ENCODE measurements at regions not wholly inside any gene's neighbourhood (a gene's known extent, or its start where the extent isn't known, plus 50 kb on each side); places are given as distances from the start of the nearest gene placed in this dataset.
"Not testable (repeated sequence)": the region's sequence is repeated elsewhere in the genome, so short reads cannot be mapped to it uniquely, and the experiment has no call there.

DNA sequence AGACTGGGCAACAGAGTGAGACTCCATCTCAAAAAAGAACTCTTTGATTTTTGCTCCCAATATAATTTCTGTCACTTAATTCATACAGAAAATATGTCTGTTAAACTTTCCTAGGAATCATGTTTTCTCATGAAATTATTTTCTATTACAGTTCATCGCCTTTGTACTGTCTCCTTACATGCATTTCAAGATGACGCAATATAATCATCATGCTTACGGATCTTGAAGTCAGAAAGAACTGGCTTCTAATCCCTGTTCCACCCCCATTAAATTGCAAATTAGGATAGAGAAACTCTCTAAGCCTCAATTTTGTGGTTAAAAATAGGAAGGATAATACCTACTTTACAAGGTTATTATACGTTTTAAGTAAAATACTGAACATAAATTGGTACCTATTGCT lies 467.6 kb upstream of the SMIM21 start:
- no peak for DNase-seq

DNA sequence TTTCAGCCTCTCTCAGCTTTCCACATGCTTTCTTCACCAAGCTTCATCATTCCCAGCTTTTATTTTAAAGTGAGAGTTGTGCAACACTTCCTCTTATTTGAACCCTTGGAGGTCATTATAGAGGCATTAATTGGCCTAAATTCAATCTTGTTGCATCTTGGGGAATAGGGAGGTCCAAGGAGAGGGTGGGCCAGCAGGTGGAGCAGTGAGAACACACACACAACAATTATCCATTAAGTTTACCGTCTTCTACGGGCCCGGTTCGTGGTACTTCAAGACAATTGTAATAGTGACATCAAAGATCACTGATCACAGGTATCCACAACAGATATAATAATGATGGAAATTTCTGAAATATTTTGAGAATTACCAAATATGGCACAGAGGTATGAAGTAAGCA lies 457.2 kb upstream of the SMIM21 start:
- DNase-seq: no peak

DNA sequence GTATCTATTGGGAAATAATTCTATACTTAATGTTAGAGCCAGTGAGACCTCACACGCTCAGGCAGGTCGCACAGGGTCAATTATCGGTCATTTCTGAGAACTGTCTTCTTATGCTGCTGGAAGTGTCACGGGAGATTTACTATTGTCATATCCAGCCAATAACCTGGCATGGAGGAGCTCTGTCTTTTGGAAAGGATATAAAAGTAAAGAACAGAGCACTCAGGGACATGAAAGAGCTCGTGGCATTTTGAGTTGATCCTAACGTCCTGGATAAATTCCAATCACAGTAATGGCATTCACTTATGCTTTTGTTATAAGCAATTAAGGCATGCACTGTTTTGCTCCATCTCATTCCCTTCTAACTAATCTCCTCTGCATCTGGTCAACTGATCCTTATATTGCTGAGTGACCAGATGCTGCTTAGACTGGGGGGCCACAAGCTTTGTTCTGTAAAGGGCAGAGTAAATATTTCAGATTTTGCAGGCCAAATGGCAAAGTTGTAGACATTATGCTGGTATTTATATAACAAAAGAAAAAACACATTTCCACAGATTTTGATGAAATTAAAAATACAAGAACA lies 453.5 kb upstream of the SMIM21 start:
- no peak for DNase-seq

DNA sequence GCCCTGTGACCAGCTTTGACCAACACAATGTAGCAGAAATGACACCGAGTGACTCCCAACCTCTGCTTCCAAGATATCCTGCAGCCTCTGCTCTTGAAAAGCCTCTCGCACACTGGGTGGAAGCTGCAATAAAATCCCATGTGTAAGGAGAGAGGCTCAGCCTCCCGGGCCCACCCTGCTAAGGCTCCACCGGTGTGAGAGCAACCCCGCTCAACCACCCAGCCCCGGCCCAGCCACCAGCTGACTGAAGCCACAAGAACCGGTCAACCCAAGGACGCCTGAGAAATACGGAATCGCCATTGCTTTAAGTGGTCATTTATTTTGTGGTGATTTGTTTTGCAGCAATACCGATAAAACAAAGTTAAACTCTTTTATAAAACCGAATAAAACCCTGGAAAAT lies 452.8 kb upstream of the SMIM21 start:
- DNase-seq: no peak

DNA sequence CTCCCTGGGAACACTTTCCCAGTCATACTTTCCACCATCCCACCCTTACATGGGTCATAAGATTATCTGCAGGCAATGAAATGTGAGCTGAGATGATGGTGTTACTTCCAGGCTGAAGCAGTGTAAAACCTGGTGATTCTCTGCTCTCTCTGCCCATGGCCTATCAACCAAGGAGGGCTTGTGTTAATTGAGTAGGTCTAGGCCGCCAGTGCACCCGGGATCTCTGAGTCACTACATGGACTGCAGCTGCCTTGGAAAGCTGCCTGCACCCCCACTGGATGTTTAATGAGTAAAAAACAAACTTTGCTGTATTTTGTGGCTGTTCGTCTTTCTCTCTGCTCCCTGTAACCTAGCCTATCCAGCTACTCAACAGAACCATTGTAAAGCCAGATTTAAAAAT lies 451.7 kb upstream of the SMIM21 start:
- DNase-seq: no peak

DNA sequence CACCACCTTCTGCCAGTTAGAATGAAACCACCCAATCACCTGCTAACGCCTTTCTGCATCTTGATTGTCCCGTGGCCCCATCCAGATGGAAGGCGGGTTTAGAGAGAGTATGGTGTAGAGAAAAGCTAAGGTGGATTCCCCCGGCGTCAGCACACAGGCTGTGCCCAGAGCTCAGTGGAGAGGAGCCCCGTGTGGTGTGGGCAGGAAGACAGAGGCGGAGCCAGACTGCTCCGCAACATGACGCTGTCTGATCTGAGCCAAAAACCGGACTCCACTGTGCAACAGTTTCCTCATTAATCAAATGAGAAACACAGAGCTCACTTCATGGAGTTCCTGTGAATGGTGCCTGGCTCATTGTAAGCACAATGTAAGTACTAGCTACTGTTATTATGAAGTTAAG lies 448.1 kb upstream of the SMIM21 start:
- DNase-seq: no peak

DNA sequence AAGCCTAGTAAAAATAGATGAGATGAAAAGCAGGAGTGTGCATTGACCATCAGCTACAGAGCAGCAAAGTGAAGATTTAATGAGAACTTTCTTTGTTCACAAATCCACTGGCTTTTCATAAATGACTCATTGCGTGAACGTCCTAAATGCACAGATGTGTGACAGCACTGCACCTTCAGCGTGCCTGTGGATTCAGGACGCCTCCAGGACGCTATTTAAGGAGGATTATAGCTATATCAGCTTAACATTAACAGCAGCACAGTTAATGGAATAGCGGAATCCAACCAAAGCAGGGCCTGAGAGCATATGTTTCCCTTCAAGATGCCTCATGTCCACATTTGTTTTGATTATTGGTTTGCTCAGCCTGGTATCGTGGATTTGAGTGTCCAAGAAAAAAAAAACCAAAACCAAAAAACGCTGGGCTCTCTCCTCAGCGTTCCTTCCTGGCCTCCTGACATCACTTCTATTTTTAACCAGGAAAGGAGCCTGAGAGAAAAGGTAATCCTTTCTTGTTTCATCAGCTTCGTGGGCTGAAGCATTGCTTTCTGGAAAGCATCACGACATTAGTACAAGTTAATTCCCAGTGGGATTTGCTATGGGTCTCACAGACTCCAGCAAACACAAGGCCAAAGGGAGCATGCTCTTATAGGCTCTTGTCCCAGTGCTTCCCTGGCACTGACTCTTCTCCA lies 447.0 kb upstream of the SMIM21 start:
- DNase-seq: no peak

DNA sequence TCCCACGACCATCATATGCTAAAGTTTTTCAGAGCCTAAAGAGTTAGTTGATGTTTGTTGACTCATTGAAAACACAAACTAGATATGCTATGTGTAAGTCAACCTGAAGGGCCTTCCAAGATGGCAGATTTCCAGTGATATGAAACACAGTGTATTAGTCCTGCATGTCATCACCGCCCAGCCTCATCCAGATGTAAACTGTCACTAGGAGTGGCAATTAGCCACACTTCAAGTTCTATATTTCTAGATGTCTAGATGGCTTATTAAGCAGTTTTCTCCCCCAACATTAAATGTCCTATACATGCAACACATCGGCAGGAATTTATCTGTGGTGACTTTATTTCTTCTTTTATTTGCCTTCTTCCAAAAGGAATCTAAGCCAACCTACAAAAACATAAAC lies 444.1 kb upstream of the SMIM21 start:
- DNase-seq: no peak

DNA sequence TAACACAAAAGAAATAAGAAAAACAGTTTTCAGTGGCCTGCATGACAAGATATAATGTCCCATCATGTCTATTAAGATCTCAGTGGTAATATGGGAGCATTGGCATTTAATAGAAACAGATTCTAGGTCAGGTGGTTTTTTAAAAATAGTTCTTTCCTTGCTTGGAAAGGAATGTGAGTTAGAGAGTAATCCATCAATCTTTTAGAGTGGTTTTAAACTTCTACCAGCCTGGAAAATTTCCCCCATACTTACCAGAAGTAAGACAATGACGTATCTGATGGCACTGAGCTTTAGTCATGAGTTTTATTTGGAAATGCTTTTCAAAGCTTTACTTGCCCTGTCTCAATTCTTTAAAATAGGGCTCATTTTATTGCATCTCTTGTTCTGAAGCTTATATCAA lies 441.7 kb upstream of the SMIM21 start:
- DNase-seq: no peak

DNA sequence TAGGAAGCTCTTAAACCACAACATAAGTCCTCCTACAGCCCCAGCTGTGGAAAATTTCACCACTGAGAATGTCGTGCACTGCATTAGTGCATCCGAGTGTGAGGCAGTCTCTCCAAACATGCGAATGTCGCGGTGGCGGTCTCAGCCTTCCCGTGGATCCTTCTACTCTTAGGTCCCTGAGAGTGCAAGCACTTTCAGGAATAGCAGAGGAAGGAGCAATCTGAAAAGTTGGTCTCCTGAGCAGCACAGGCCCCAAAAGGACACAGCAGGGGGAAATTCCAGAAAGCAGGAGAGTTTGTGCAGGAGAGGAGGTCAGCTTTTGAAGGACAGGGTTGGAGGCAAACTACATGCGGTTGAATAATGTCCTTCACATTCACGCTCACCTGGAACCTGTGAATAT lies 440.5 kb upstream of the SMIM21 start:
- no peak for DNase-seq

DNA sequence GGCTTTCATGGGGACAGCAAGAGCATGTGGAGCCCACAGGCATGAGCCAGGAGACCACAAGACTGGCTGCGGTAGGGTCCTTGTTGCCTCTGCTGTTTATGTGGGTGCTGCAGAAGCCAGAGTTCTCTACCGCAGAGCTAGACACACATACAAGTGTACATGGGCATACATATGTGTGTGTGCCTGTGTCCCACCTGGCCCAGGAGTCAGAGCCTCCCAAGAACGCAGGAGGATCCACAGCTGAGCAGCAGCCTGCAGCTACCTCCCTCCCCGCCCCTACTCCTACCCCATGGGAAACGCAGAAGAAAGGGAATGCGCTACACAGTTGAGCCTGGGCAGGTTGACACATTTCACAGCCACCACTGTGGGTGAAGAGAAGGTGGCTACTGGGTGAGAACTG lies 438.1 kb upstream of the SMIM21 start:
- DNase-seq: no peak

DNA sequence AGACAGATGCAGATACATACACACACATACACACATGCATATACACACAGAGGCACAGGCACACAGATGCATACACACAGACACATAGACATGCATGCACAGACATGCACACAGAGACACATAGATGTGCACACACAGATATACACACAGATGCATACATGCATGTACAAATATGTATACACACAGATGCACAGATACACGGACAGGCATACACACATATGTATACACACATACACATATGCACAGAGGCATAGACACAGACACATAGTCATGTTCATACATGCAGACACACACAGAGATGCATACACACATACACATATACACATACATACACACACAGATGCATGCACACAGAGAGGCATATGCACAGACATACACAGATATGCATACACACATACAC lies 437.3 kb upstream of the SMIM21 start:
- DNase-seq: no peak

DNA sequence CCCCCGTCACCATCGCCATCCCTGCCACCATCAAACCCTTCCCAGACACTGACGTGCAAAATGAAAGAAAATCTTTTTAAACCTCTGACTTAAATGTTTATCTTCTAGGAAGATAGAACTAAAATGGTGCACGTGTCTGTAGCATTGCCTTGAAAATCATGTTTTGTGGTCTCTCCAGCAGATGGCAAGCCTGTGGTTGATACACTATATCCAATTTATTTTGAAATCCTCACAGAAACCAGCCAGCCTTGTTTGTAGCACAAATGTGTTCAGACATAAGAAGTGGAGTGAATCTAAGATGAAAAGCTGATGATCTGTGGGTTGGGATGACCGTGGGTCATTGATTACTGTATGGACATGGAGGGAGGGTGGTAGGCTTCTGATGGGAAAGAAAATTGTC lies 436.2 kb upstream of the SMIM21 start:
- no peak for DNase-seq

DNA sequence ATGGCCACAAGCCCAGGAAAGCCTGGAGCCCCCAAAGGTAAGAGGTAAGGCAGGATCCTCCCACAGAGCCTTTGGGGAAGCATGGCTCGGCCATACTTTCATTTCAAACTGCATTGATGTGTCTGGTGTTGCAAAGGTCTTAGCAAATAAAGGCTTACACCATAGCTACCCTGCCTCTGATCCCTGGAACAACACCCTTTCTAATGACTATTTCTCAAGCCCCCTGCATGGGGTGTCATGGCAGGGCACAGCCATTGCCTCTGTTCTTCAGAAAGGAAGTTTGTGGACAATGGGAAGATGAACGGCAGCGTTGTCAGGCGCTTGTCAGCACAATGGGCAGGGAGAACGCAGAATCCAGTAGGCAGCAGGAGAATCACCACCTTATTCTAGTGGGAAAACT lies 435.0 kb upstream of the SMIM21 start:
- no peak for DNase-seq

DNA sequence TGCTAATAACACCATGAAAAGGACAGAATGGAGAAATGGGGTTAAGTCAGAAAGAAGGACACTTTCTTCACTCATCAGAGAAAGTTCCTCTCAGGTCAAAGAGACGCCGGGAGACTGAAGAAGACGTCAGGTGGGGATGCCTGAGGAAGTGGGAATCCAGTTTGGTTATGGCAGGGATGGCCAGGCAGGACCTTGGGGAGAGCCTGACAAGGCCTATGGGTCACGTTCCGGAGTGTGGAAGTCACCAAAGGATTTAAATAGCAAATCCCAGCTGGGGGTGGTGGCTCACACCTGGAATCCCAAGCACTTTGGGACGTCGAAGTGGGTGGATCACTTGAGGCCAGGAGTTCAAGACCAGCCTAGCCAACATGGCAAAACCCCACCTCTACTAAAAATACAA lies 432.7 kb upstream of the SMIM21 start:
- no peak for DNase-seq

DNA sequence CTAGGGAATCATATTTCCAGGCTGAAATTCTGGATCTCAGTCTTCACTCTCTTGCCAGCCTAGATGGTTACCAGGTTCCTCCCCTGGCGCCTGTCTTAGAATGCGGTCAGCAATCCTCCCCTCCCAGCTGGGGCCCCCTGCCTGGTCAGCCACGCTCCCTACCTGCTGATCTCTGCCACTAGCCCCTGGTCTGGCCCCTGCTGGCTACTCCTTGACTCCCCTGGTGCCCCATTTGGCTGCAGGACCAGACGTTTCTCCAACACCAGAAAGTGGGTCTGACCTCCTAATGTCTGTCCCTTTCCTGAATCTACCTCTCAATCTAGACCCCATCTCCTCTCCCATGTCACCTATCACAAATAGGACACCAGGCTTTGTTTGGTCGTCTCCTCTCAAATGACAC lies 432.0 kb upstream of the SMIM21 start:
- no peak for DNase-seq

DNA sequence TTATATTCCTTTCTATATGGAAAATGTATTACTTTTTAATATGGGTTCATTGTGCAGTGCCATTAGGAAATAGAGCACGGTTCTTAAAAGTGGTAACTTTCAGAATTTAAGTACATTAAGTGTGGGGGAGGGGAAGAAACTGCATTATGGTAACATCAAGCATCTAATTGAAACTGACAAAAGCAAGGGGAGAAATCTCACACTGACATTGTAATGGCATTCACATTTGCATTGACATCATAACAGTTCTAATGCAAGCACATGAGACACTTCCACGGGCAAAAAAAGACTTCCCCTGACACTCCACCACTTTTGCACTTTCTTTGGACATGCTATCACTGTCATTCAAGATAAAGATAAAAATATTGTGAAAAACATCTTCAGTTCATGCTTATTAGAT lies 431.3 kb upstream of the SMIM21 start:
- DNase-seq: no peak

DNA sequence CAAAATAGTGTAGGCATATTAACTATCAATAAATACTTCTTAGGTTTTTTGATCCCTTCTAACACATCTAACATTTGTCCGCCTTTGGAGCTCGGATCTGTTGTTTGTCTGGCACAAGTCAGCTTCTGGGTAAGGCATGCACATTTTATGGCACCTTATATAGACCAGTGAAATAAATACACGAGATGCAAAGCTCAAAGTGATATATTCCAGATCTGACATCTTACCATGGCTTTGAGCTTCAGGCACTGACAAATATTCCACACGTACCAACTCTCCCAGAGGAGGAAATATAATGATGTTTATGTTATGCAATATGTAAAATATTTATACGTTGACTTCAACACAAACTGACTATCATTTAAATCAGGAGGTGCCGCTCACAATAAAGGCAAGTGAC lies 430.1 kb upstream of the SMIM21 start:
- no peak for DNase-seq

DNA sequence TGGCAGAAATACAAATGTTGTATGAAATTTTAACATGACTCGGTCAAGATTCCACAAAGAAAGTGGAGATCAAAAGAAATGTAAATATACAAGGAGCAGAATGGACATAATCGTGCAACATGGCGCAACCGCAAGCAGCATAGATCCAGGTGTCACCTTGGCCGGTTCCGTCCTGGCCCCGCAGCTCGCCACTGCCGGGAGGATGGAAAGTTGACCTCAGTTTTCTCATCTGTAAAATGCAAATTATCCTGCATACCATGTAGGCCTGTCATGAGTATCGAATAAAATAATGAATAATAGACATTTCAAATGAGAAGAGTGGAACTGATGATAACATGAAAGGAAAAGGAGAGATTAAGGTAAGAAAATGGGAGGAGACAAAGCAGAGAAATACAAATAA lies 427.3 kb upstream of the SMIM21 start:
- DNase-seq: no peak

DNA sequence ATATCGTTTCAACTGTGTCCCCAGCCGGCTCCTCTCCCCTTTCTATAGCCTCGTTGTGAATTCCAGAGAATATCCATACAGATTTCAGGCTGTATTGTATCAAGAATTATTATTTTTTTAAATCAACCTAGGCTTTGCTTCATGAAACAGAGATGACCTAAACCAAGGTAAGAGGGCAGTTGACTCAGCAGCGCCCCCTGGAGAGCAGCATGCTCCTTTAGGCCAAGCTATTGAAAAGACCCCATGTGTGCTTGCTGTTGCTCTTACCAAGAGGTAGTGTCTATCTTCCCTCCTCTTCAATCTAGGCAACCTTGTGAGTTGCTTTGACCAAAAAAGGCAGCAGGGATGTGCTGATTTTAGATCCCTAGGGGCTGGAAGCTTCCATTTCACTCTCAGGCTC lies 426.7 kb upstream of the SMIM21 start:
- DNase-seq: no peak

DNA sequence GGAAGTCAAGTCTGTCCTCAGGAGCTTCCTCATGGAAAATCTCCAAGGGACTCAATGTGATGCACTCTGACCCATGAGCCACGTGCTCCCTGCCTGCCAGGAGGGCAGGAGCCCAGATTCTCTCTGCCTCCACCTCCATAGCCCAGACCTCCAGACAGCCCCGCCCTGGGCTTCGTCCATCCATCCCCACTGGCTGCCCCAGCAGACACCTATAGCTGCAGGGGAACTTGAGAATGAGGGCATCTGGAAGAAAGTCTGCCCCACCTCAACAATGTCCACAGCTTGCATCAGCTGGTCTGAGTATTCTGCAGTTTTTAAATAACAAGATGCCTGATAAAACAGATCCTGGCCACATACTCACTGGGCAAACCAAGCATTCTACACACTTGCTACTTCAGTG lies 418.8 kb upstream of the SMIM21 start:
- DNase-seq: no peak

DNA sequence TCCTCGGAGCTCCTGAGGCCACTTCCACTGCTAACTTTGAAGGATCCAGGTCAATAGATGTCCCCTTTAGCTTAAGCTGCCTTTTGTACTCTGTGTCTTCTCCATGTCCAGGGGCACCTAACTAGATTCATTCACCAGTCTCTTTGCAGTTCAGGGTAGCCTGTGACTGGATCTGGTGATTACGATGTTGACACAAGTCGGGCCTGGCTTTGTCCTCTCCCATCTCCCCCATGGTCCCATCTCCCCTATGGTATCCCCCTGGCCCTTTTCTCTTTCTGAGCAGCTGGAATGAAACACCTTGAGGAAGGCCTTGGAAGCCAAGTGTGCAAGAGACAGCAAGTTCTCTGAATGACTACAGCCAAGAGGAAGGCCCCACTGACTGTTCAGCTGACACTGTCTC lies 417.9 kb upstream of the SMIM21 start:
- DNase-seq: no peak

DNA sequence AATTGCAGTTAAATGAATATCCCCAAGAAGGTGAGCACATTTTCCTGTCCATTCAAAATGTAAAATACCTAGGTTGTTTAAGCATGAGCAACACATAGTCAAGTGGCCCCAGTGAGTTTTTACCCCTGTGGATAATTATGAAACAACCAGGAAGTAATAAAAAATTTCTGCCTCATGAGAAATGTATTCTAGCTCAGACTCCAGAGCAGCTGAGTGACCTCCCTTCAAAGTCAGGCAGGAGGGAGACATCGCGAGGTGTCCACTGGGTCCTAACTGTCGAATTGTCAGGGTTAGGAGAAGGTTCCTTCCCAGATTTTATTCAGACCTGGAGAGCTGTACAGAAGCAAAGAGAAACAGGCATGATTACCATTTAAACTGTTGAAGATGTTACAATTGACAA lies 416.6 kb upstream of the SMIM21 start:
- no peak for DNase-seq

DNA sequence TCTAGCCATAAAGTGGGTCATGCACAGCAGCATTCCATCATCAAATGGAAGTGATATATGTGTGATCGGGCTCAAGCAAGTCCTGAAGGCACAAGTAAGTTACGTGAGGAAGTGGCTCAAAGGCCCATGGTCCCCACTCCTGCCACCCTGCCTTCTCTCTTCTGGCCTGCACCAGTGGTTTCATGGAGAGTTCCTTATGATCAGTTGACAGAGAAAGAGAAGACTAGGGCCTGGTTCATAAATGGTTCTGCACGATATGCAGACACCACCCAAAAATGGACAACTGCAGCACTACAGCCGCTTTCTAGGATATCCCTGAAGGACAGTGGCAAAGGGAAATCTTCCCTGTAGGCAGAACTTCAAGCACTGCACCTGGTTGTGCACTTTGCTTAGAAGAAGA lies 412.6 kb upstream of the SMIM21 start:
- no peak for DNase-seq

DNA sequence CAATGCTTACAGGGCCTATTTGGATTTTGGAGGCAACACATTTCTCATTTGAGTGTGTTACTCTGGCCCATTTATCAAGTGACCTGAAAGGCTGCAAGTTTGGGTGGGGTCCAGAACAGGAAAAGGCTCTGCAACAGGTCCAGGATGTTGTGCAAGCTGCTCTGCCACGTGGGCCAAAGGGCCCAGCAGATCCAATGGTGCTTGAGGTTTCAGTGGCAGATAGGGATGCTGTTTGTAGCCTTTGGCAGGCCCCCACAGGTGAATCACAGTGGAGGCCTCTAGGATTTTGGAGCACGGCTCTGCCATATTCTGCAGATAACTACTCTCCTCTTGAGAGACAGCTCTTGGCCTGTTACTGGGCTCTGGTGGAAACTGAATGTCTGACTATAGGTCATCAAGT lies 412.2 kb upstream of the SMIM21 start:
- not testable (repeated sequence) for DNase-seq

Measured in cerebellar nuclear complex (tissue), 1 donor.